ENCODE measurements at regions not wholly inside any gene's neighbourhood (a gene's known extent, or its start where the extent isn't known, plus 50 kb on each side); places are given as distances from the start of the nearest gene placed in this dataset.

DNA sequence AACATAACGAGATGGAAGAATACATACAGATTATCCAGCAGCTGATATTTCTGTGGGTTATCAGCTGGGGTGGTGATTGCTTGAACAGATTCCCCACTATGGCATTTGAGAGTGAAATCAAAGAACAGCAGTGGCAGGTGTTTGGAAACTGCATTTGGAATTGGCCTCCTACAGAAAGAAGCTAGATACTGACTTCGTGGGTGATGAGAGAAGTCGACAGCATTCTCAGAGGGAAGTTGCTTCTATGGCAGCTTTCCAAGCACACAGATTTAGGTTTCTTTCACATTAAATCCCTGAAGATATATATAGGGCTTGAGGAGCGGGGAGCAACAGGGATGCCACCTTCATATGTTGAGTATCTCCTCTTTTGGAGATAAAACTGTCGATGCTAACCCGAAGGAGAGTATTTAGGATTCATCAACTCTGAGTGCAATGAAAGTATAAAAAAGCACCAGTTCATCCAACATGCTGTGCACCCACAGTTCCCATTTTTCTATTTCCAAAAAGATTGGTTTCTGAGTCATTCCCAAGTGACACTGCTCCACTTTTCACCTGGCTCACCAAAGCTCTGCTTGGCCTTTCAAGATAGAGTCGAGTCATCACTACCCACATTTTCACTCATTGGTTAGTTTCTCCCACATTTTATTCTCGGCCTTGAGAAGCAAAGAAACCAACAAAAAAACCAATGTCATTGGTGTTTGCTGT, 579.8 kb upstream of the SUCLG2 start:
- Histone ChIP-seq H3K27ac (no peak overlapping the region), H3K27me3 (no peaks in the 10 kb centered on the region), H3K4me3 (no peak overlapping the region), H3K9me3 (no peaks in the 10 kb centered on the region), H3K36me3 (no peaks in the 10 kb centered on the region), H3K4me1 (no peaks in the 10 kb centered on the region)
- TF ChIP-seq, protein P1, sequence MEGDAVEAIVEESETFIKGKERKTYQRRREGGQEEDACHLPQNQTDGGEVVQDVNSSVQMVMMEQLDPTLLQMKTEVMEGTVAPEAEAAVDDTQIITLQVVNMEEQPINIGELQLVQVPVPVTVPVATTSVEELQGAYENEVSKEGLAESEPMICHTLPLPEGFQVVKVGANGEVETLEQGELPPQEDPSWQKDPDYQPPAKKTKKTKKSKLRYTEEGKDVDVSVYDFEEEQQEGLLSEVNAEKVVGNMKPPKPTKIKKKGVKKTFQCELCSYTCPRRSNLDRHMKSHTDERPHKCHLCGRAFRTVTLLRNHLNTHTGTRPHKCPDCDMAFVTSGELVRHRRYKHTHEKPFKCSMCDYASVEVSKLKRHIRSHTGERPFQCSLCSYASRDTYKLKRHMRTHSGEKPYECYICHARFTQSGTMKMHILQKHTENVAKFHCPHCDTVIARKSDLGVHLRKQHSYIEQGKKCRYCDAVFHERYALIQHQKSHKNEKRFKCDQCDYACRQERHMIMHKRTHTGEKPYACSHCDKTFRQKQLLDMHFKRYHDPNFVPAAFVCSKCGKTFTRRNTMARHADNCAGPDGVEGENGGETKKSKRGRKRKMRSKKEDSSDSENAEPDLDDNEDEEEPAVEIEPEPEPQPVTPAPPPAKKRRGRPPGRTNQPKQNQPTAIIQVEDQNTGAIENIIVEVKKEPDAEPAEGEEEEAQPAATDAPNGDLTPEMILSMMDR (IDR thresholded peaks at IDR 0.05), result no peak
- TF ChIP-seq EP300 (IDR thresholded peaks at IDR 0.05), result no peak
- TF ChIP-seq POLR2AphosphoS5 (IDR thresholded peaks at IDR 0.05), result no peak
- no peak for TF ChIP-seq POLR2A (IDR thresholded peaks at IDR 0.05)
- intact Hi-C loops (cut with DNase I; ENCODE audit: low total_unique reads), result no loop called here
- 73 to 81% (median 80%) methylated on average over 8 of the region's 8 CpGs for WGBS, 5 donors
- no peak for DNase-seq

DNA sequence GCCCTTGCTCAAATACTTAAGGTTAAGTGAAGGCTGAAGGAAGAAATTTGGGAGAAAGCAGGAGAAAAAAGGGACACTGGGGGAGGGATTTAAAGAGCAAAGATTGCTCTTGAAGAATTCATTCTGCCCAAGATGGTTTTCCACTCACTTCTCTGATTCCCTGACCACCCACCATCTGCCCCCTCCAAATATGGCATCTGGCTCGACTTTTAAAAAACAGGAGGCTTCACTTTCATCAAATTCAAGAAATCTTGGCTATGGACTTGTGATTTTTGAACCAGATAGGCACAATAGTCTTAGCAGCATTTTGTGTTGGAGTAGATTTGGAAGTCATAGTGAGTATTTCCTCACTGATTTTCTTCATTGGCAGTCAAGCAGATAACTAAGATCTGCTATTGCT, 574.4 kb upstream of the SUCLG2 start:
- Histone ChIP-seq H3K9me3 (no peaks in the 10 kb centered on the region), H3K27ac (no peak overlapping the region), H3K36me3 (no peaks in the 10 kb centered on the region), H3K4me1 (no peaks in the 10 kb centered on the region), H3K27me3 (no peaks in the 10 kb centered on the region), H3K4me3 (no peak overlapping the region)
- intact Hi-C loops (cut with DNase I; ENCODE audit: low total_unique reads), result no loop called here
- DNase-seq, result no peak
- TF ChIP-seq POLR2AphosphoS5 (IDR thresholded peaks at IDR 0.05) (no peak), EP300 (IDR thresholded peaks at IDR 0.05) (no peak), POLR2A (IDR thresholded peaks at IDR 0.05) (no peak)
- TF ChIP-seq, protein P1 (IDR thresholded peaks at IDR 0.05), result no peak
- 38 to 53% (median 42%) methylated on average over 1 of the region's 1 CpG for WGBS, 5 donors

DNA sequence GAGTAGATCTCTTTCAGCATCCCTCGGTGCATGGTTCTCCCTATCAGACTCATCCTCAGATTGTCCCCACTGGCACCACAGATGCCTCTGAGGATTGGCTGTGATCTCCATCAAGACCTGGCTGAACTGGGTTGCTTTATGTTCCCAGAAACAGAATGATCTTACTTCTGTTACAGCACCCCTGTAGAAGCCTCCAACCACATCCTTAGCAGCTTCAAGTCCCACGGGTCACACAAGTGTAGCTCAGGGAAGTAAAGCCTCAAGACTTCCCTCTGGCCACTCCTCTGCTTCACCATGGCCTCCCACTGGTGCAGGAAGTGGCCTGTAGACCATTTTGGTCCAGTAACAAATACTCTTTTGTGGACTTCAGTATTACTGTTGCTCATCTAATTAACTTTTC, 566.4 kb upstream of the SUCLG2 start:
- 69 to 86% (median 79%) methylated on average over 2 of the region's 2 CpGs for WGBS, 5 donors
- DNase-seq, result no peak
- Histone ChIP-seq H3K9me3 (no peaks in the 10 kb centered on the region), H3K27me3 (no peaks in the 10 kb centered on the region), H3K27ac (no peak overlapping the region), H3K4me1 (no peaks in the 10 kb centered on the region), H3K36me3 (no peaks in the 10 kb centered on the region), H3K4me3 (no peak overlapping the region)
- intact Hi-C loops (cut with DNase I; ENCODE audit: low total_unique reads), result no loop called here
- TF ChIP-seq, protein P1 (IDR thresholded peaks at IDR 0.05), result no peak
- no peak for TF ChIP-seq POLR2AphosphoS5 (IDR thresholded peaks at IDR 0.05)
- no peak for TF ChIP-seq POLR2A (IDR thresholded peaks at IDR 0.05)
- no peak for TF ChIP-seq EP300 (IDR thresholded peaks at IDR 0.05)

DNA sequence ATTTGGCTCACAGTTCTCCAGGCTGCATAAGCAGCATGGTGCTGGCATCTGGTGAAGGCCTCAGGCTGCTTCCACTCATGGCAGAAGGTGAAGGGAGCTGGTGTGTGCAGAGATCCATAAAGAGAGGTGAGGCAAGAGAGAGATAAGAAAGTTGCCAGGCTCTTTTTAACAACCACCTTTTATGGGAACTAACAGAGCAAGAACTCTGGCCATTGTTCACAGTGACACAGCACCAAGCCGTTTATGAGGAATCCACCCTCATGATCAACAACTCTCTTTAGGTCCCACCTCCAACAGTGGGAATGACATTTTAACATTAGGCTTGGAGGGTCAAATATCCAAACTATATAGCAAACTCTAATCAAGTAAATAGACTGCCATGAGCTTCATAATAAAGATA, 557.2 kb upstream of the SUCLG2 start:
- intact Hi-C loops (cut with DNase I; ENCODE audit: low total_unique reads), result no loop called here
- Histone ChIP-seq H3K27ac (no peak overlapping the region), H3K9me3 (peaks cover 0 to 7% (median 0%) of the 10 kb centered on the region in 4 donors), H3K4me3 (no peak overlapping the region), H3K27me3 (no peaks in the 10 kb centered on the region), H3K4me1 (no peaks in the 10 kb centered on the region), H3K36me3 (no peaks in the 10 kb centered on the region)
- no peak for TF ChIP-seq POLR2A (IDR thresholded peaks at IDR 0.05)
- TF ChIP-seq POLR2AphosphoS5 (IDR thresholded peaks at IDR 0.05), result no peak
- TF ChIP-seq, protein P1 (IDR thresholded peaks at IDR 0.05), result no peak
- no peak for TF ChIP-seq EP300 (IDR thresholded peaks at IDR 0.05)
- WGBS, 5 donors, result 57 to 71% (median 60%) methylated on average over 1 of the region's 1 CpG
- no peak for DNase-seq
